T-helper 2 cell (primary cell): ENCODE measurements at regions not wholly inside any gene's neighbourhood (a gene's known extent, or its start where the extent isn't known, plus 50 kb on each side); places are given as distances from the start of the nearest gene placed in this dataset.

Experiments
- DNase-seq, 5 experiments: peaks; one replicate each; pipeline versions ENCODE4 v3.0.0 to v3.0.0-alpha.2; 2012 to 2022

DNA sequence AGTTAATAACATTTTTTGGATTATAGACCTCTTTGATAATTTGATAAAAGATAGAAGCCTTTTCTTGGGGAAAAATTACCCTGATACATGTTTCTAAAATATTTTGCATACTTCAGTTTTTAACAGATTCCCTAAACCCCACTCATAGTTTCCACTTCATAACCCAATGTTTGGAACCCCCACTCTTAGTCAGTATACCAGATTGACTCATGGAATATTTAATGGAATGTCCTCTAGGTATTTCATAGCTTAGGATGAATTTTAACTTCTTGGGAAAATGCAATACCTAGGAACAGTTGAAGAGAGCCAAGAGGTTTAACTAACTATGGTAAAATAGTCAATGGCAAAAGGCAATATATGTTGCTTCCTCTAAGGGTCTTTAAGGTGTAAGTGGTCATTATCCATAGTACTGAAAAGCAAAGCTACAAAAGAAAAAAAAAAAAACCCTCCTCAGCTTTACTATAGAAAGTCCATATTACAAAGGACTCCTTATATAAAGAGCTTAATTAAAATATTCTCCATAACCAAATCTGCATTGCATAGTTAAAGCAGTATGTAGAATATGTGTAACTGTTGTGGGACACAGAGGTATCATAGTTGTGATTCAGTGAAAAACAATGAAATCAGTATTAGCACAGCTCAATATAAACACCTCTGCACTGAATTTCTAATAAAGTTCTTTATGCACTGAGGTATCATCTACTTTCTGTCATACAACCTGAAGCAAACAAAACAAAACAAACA is 159.9 kb downstream of the PCDH7 start:
- no peak for DNase-seq

DNA sequence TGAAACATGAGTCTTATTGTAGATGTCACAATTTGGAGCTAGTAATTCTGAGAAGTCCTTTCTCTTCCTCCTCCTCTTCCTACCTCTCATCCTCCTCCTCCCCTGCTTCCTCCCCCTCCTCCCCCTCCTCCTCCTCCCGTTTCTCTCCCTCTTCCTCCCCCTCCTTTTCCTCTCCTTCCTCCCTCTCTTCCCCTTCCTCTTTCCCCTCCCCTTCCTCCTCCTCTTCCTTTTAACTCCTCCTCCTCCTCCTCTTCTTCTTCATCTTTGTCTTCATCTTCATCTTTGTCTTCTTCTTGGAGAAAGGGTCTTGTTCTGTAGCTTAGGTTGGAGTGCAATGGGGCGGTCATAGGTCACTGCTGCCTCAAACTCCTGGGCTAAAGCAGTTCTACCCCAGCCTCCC is 161.8 kb downstream of the PCDH7 start:
- no peak for DNase-seq

DNA sequence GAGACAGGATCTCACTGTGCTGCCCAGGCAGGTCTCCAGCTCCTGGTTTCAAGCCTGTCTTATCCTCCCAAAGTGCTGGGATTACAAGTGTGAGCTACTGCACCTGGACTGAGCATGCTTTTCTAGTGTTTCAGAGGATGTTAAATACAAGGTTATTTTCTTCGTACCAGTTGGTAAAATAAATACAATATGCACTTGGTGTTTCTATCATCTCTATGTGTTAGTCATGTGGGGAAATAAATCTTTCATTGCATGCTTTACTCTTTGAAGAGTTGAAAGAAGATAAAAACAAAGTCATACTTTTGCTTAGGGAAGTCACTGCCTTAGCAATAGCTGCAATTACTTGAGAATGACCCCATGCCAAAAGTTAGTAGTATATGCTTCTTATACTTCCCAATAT is 162.3 kb downstream of the PCDH7 start:
- no peak for DNase-seq

DNA sequence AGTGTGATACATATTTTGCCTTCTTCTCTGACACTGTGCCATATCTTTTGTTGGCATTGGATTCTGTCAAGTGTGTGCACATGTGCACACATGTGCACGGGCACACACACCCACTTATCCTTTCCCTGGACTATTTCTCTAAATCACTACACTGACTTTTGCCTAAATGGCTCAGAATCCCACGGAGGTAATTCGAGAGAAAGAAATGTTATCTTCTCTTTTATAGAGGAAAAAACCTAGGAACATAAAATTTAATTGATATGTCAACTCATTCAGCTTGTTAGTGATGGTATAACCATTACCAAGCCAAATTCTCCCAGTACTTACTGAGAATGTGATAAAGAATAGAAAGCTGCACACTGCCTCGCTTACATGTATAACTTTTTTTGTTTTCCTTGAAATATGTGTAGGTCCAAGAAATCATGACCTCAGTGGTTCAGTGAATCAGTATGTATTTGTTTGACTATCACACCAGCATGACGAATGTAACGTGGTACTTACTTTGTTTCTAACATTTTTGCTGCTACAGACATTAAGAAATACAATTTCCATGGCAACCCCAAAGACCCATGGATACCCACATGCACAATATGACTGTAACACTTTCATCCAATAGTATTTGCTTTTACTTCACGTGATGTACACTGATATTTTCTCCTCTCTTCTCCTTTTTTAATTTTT is 163.0 kb downstream of the PCDH7 start:
- DNase-seq = no peak

DNA sequence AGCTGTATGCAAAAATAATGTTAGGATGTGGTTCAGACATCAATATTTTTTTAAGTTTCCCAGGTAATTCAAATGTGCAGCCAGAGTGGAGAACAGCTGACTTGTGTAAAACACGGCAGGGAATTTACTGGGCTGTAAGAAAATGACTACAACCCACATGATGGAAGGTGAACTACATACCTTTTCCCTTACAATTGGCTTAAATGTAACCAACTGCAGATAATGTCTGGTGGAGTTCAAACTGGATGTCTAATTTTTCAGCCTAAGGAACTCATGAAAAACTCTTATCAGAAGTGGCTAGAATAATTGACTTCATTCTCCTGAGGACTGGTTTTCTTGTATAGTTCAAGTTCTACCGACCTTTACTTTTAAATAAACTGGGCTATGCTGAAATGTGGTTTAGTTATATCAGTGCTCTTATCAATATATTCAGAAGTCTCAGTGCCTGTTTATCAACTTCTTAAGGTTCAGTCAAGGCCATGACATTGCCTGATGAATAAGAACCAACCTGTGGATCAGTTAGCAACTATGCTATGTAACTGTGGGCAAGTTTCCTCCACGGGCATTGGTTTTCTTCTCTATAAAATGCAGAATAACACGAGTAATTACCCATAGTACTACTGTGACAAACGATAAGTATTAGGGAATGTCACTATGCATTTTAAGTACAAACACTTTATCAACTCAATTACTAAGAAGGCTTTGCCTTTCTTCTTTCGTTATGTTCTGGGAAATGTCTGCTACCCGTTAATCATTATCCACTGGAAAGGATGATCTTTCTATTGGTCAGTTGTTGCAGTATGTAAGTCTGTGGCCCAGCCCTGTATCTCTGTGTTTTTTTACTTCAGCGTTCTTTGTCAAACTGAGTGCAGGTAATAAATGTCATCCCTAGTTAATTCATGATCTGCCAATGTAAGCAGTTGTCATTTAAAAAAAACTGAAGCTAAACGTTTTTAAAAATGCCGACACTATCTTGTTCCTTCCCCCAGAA is 181.6 kb downstream of the PCDH7 start:
- no peak for DNase-seq

DNA sequence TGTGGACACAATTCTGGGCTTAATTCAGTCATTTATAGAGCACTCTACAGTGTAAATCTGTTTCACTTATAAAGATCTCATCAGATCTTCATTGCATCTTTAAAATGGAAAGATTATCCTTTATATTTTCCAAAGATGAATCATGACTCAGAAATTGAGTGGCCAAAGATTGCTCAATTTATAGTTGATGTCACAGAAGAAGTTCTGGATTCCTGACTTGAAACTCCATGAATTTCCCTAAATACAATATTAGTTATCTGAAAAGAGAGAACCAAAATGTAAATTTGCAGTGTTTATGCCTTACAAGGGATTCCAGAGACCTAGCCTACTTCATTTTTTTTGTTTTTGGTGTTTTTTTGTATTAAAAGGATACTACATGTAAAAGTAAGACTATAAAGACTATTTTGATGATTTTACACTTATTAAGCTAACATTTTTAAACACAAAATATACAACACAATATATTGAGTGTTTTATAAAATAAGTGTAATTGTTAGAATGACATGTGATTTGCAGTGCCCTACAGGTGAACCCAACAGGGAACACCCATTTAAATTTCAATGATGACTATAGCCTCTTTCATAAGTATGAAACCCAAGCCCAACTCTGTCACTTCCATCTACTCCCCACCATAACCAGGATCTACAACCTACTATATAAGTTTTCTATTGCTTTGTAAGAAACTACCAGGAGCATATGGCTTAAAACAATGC is 183.5 kb downstream of the PCDH7 start:
- DNase-seq = no peak

DNA sequence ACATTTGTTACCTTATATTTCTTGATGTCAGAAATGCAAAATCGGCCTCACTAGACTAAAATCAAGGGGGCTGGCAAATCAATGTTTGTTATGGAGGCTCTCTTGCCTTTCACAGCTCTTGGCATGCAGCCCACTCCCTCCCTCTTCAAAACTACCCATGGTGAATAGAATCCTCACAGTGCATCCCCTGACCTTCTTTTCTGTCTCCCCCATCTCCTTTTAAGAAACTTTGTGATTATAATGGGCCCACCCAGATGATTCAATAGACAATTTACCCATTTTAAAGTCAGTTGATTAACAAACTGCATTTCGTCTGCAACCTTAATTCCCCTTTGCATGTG is 184.0 kb downstream of the PCDH7 start:
- DNase-seq = no peak

DNA sequence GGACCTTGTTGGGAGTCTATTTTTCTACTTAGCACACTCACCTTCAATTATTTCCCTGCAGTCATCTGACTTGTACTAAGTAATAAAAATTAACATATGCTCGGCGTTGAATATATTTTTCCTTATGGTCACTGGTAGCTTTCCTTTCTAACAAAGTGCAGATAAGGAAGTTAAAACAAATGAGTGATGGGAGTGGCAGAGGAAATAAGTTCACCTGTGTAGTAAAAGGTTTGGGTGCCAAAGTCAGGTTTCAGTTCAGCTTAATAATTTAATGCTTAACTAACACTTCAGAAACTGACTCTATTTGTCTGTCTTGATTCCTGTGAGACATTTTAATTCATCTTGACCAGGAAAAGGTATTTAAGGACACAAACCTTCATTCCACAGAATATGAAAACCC is 184.4 kb downstream of the PCDH7 start:
- no peak for DNase-seq

DNA sequence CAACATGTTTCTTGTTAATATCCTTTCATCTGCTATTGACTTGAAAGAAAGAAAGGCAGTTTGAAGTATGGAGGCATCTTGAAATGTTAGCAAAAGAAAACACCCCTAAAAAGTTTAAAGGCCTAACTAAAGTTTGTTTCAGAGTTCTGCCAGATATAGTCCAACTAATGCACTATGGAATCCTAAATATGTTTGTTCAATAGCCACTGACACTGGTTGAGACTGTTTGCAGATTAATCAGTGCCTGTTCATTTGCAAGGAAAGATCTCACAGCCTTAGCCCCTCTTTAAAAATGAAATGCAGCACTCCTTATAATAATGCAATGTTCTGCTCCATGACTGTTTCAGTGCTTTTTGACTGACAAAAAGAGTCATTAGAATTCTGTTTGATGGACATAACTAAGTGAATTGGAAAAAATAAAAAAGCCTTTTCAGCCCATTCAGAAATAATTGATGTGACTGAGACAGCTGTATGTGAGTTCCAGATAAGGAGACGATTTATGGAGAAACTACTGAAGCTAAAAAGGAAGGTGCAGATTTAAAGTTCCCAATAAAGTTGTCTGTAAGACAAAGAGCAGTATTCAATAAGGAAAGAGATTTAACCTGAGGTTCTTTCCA is 192.0 kb downstream of the PCDH7 start:
- DNase-seq = no peak

DNA sequence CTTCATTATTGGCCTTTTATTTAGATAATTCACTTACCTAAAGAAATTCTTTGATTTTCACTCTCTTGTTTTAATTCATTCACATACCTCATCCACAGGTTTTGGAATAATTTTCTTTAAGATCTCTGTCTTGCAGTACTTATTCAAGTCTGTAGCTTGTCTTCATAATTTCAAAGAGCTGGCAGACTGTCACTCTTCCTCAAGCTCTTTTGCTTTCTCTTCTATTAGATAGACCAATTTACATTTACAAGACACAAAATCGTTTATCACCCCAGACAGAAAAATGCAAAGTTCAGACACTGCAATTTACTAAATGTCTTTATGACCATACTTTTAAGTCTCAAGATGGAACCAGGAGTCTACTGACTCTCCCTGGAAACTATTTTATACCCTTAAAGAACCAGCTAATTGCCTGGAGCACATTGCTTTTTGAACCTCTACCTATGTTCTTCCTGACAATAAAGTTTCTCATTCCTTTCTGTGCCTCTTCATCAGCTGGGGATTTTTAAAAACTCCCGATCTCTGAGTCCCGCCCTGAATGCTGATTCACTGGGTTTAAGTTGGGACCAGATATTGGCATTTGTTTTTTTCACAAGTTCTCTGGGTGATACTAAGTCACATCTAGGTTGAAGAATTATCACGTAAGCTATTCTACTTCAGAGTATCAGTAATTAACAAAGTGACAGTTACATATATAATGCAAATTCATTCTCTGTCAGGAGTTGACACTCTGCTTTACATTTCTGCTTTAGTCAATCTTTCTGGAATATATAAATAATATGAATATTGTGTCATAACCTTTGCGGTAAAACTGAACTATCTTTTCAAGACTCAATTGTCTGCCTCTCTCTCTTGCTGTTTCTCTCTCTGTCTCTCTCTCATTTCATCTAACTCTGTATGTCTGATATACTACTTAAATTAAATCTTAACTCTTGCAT is 196.4 kb downstream of the PCDH7 start:
- no peak for DNase-seq

DNA sequence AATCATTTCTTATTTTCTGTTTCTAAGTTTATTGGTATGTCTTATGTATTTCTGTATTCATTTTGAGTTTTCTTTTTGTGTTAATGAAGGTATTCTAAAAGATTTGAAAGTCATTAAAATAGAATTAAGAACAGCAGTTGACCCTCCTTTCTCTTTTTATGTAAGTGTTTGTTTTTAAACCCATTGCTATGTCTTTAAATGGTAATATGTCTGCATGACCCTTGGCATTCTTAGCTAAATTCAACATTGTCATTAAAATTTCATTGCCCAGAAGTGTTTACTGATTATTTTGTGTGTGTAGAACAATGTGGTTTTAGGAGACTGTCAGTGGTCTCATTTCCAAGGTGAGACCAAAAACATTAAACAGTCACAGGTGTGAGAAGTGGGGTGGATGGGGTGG is 197.8 kb downstream of the PCDH7 start:
- no peak for DNase-seq

DNA sequence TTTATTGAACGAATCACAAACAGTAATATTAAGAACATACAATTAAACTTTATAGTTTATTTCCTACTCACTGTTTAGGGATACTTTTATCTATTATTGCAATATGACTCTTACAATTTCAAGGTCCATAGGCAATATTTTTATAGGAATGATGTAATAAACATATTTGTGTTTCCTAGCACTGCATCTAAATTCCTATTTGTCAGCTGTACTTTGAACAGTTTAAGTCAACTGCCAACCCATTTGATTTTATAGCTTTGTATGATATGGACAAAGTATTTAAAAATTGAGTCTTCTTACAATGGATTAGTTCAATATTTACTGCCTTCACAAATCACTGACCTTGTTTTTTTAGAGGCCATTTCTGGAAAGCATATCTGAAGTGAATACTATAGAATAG is 199.3 kb downstream of the PCDH7 start:
- no peak for DNase-seq

DNA sequence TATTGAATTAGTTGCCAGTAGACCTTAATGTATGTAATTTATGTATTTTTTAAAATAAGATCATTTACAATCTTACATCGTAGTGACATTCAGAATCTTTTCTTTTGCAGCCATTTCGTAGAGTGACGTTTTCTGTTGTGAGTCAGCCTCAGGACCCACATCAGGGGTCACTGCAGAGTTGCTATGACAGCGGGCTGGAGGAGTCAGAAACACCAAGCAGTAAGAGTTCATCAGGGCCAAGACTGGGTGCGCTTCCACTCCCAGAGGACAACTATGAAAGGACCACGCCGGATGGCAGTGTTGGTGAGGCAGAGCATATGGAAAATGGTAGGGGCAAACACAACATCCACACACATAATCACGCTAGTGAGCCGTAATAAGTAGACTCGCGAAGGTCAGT is 199.9 kb downstream of the PCDH7 start:
- DNase-seq = no peak

DNA sequence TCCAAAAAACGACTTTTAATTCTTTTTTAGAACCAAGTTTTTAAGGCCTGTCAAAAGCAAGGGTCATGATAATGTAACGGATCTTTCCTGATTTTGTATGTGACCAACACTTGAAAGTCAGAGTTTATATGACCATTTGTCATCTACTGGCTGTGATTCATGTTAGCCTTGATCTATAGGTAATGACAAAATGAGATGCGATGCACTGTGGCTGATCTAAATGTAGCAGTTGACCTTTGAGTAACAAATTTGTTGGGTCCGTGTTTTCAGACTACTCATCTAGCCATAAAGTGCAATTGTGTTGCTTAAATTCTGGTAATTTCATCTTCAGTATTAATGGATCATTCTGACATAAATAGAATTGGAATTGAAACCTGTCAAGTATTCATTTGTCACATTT is 202.5 kb downstream of the PCDH7 start:
- no peak for DNase-seq

DNA sequence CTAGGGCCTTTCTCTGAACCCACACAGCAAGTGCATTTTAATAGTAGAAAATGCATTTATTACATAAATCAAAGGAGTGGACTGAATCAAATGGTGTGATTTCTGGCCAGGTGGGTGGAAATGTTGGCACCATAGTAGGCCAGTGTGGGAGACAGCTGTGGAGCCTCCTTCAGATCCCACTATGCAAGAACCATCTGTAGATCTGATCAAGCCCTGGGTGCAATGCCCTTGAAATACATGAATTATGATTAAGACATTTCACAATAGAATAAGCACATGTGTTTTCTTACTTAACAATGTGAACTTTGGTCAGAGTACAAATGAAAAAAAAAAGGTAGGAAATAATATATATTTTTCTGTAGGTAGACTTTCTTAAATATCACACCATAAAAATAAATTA is 204.3 kb downstream of the PCDH7 start:
- no peak for DNase-seq

DNA sequence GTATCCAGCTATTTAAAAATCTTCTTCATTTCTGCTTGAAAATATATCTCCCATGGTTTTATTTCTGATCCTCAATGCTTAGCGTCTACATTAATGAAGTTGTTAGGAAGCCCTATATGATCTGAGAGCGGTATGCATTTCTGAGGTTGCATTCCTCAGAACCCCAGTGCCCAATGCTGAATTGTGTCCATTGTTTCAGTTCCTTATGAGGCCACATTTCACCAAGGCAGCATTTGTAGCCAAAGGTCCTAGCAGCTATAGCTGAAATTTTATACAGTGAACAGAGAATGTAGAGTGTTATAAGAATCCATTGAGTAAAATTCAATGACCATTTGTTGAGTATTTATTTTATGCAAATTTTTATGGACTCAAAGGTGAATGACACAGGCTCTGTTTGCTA is 209.5 kb downstream of the PCDH7 start:
- no peak for DNase-seq

DNA sequence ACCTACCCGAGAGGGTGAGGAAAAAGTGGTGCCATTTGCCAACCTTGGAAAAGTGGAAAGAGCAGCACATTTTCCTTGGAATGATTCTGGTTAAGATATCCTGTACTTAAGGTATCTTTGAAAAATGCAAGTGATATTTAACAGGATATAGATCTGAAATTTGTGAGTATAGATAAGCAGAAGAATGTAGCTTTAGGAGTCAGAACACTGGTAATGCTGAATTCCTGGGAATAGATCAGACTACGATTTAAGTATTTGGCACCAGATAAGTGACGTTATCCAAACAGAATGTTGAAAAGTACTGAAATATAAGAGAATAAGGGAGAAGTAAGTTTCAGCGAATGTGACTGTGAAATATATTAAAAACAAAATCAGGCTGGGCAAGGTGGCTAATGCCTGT is 210.1 kb downstream of the PCDH7 start:
- no peak for DNase-seq

DNA sequence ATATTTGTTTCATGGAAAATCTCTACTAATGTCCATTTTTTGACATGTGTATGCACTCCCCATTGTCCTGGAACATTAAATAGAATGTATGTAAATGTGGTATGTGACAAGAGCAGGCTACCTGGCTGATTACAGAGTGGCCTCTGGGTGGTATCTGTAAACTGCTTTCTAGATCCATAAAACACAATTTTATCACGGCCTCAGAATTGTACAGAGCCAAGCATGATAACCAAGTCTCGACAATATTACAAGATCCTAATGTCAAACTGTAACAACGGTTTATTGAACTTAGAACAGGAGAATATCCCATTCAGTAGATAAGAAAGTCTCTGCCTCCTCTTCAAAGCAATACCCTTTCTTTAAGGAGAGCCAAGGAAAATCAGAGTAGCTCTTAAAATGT is 212.4 kb downstream of the PCDH7 start:
- DNase-seq = no peak

DNA sequence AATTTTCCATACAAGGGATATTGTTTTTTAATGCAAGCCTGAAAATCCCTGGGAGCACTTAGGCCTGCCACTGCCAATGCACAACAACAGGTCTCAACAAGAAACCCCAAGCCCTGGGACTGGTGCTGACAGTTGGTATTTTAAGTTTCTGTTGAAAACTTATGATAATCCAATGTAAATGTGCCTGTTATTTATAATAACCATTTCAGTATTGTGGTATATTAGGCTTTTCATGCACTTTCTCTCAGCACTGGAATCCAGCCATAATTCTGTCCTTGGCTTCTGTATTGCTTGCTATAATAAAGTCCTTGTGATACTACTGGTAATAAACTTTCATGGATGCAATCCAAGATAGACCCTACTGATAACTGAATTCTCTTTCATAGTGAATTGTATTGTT is 218.9 kb downstream of the PCDH7 start:
- DNase-seq = no peak

DNA sequence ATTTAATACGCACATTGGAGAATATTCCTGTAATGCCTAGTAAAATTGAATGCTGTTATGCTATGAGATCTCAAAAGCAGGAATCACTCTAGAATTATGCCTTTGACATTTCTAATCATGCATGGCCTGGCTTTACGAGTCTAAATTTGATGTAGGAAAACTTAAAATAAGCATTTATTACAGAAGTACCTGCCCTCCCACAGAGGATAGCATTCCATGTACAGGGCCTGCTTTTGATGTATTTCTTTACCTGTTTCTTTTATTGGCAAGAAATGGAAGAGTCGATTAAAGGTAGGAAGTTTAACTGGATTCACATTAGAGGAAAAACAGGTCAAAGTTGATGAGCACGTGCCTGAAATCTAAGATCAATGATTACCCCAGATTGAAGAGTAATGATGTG is 219.5 kb downstream of the PCDH7 start:
- no peak for DNase-seq

DNA sequence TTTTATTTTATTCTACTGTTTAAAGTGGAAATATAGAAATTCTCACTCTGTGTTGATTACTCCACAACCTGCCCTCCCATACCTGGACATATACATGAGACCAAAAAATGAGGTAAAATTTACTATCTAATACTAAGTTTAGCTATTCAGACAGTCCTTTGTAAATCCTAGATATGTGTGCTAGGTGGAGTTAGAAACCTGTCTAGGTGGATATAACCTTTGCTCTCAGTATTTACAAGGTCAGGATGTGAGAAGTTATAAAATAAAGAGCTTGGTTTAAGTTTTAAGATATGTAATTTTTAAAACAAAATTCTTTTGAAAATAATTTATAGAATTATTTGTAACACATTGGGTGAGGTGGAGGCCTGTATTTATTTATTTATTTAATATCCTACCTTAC is 221.5 kb downstream of the PCDH7 start:
- no peak for DNase-seq
